ENCODE measurements at regions not wholly inside any gene's neighbourhood (a gene's known extent, or its start where the extent isn't known, plus 50 kb on each side); places are given as distances from the start of the nearest gene placed in this dataset.
"Not testable (repeated sequence)": the region's sequence is repeated elsewhere in the genome, so short reads cannot be mapped to it uniquely, and the experiment has no call there.

- Histone ChIP-seq H4K20me1 (ENCODE audit: insufficient read depth) (no peaks in the 10 kb centered on the region), H3K27ac (ENCODE audit: low read length) (no peak overlapping the region), H3K36me3 (ENCODE audit: insufficient read depth, low read length) (no peaks in the 10 kb centered on the region), H3F3A (ENCODE audit: insufficient read depth, low read length, poor library complexity, severe bottlenecking) (no peaks in the 10 kb centered on the region), H3K9ac (ENCODE audit: low read length) (no peak overlapping the region), H3K4me3 (ENCODE audit: low read length) (no peak overlapping the region), H3K27me3 (ENCODE audit: insufficient read depth, low read depth, low read length) (no peaks in the 10 kb centered on the region), H2AFZ (ENCODE audit: low read depth, low read length) (no peak overlapping the region), H3K4me2 (ENCODE audit: low read length) (no peak overlapping the region), H3K79me2 (replicated peaks; ENCODE audit: insufficient read depth, low read length) (no peaks in the 10 kb centered on the region), H3K9me2 (ENCODE audit: insufficient read depth, low read length) (no peaks in the 10 kb centered on the region), H3K9me3 (ENCODE audit: low read length) (no peaks in the 10 kb centered on the region)
- TF ChIP-seq REST (IDR thresholded peaks at IDR 0.05; ENCODE audit: borderline replicate concordance), result no peak
- TF ChIP-seq SMC3 (conservative IDR thresholded peaks at IDR 0.05; ENCODE audit: poor library complexity), result no peak
- no peak for TF ChIP-seq MXI1 (conservative IDR thresholded peaks at IDR 0.05; ENCODE audit: poor library complexity, severe bottlenecking)
- no peak for TF ChIP-seq POLR2AphosphoS5 (IDR thresholded peaks at IDR 0.05)
- TF ChIP-seq EZH2 (IDR thresholded peaks at IDR 0.05; ENCODE audit: borderline replicate concordance, insufficient read depth, low read length, poor library complexity, severe bottlenecking), result no peak
- TF ChIP-seq TAF1 (IDR thresholded peaks at IDR 0.05; ENCODE audit: low read depth), result no peak
- no peak for TF ChIP-seq CTCF (IDR thresholded peaks at IDR 0.05; ENCODE audit: poor library complexity, severe bottlenecking)
- no peak for TF ChIP-seq EP300 (conservative IDR thresholded peaks at IDR 0.05; ENCODE audit: poor library complexity, severe bottlenecking)
- TF ChIP-seq RAD21 (conservative IDR thresholded peaks at IDR 0.05), result no peak
These were observed 66.6 kb upstream of the CTNNA1 start for GRCh38 chr5:138686668-138687067.

- Histone ChIP-seq H3K4me2 (ENCODE audit: low read length) (no peak overlapping the region), H3K79me2 (replicated peaks; ENCODE audit: insufficient read depth, low read length) (no peaks in the 10 kb centered on the region), H3K9me3 (ENCODE audit: low read length) (no peaks in the 10 kb centered on the region), H2AFZ (ENCODE audit: low read depth, low read length) (no peak overlapping the region), H3K27me3 (ENCODE audit: insufficient read depth, low read depth, low read length) (no peaks in the 10 kb centered on the region), H3K9me2 (ENCODE audit: insufficient read depth, low read length) (no peaks in the 10 kb centered on the region), H3K36me3 (ENCODE audit: insufficient read depth, low read length) (no peaks in the 10 kb centered on the region), H4K20me1 (ENCODE audit: insufficient read depth) (no peaks in the 10 kb centered on the region), H3F3A (ENCODE audit: insufficient read depth, low read length, poor library complexity, severe bottlenecking) (no peaks in the 10 kb centered on the region), H3K9ac (ENCODE audit: low read length) (no peak overlapping the region), H3K4me3 (ENCODE audit: low read length) (no peak overlapping the region), H3K27ac (ENCODE audit: low read length) (no peak overlapping the region)
- TF ChIP-seq POLR2AphosphoS5 (IDR thresholded peaks at IDR 0.05) (no peak), CTCF (IDR thresholded peaks at IDR 0.05; ENCODE audit: poor library complexity, severe bottlenecking) (no peak), SMC3 (conservative IDR thresholded peaks at IDR 0.05; ENCODE audit: poor library complexity) (no peak), EZH2 (IDR thresholded peaks at IDR 0.05; ENCODE audit: borderline replicate concordance, insufficient read depth, low read length, poor library complexity, severe bottlenecking) (no peak), REST (IDR thresholded peaks at IDR 0.05; ENCODE audit: borderline replicate concordance) (no peak), EP300 (conservative IDR thresholded peaks at IDR 0.05; ENCODE audit: poor library complexity, severe bottlenecking) (no peak), TAF1 (IDR thresholded peaks at IDR 0.05; ENCODE audit: low read depth) (no peak), RAD21 (conservative IDR thresholded peaks at IDR 0.05) (no peak), MXI1 (conservative IDR thresholded peaks at IDR 0.05; ENCODE audit: poor library complexity, severe bottlenecking) (no peak)
These were observed 68.0 kb upstream of the CTNNA1 start for GRCh38 chr5:138685193-138685745.

- not testable (repeated sequence) for H3F3A ChIP-seq (ENCODE audit: insufficient read depth, low read length, poor library complexity, severe bottlenecking); H3K79me2 ChIP-seq (replicated peaks; ENCODE audit: insufficient read depth, low read length); H4K20me1 ChIP-seq (ENCODE audit: insufficient read depth); H3K36me3 ChIP-seq (ENCODE audit: insufficient read depth, low read length); H3K4me3 ChIP-seq (ENCODE audit: low read length); H3K27me3 ChIP-seq (ENCODE audit: insufficient read depth, low read depth, low read length); H2AFZ ChIP-seq (ENCODE audit: low read depth, low read length); H3K9me3 ChIP-seq (ENCODE audit: low read length); H3K9me2 ChIP-seq (ENCODE audit: insufficient read depth, low read length); H3K9ac ChIP-seq (ENCODE audit: low read length); H3K27ac ChIP-seq (ENCODE audit: low read length); H3K4me2 ChIP-seq (ENCODE audit: low read length)
These were observed 70.8 kb upstream of the CTNNA1 start for GRCh38 chr5:138682462-138682861.

All from neural cell (in vitro differentiated cells).